IMR-90 (cell line): ENCODE measurements at regions not wholly inside any gene's neighbourhood (a gene's known extent, or its start where the extent isn't known, plus 50 kb on each side); places are given as distances from the start of the nearest gene placed in this dataset.

ENCODE experiments used
- ATAC-seq: fragments of 200-7000 bp; cut with Tn5 transposase; 2 replicates; pipeline ENCODE4 v1.9.1; 2020; ENCODE audit warnings: low read depth, mild to moderate bottlenecking, moderate library complexity
- BruUV-seq: library from RNA; stranded (reverse); fragments of 400-500 nt; replicated peaks from 2 replicates; lab custom pipeline; 2021; lab: Mats Ljungman, UMichigan
- CTCF ChIA-PET: fragments of 300-600 bp; formaldehyde crosslinking; extraction: SDS; loops from one replicate; lab custom pipeline; 2021; ENCODE audit warnings: antibody characterized with exemption; lab: Yijun Ruan, JAX
- POLR2A ChIA-PET: fragments of 300-600 bp; sonication (Branson Sonifier 250); formaldehyde crosslinking; loops from one replicate; lab custom pipeline; 2022; ENCODE audit warnings: antibody characterized with exemption; ENCODE audit not compliant: unreplicated experiment; lab: Charles Lee
- DNase-seq: peaks from one replicate; pipeline ENCODE4 v3.0.0; 2013
- H2AFZ ChIP-seq: replicated peaks from 2 replicates; pipeline ENCODE3; 2013; ENCODE audit warnings: low read length, mild to moderate bottlenecking; ENCODE audit not compliant: poor library complexity
- H2AK5ac ChIP-seq: 2 replicates; pipeline ENCODE4 v1.6.1; 2013; ENCODE audit warnings: low read depth, low read length, inconsistent platforms
- H2AK9ac ChIP-seq: replicated peaks from 2 replicates; pipeline ENCODE3; 2013; ENCODE audit warnings: mild to moderate bottlenecking, low read depth, low read length, moderate library complexity; ENCODE audit not compliant: poor library complexity
- H2BK120ac ChIP-seq: 2 replicates; pipeline ENCODE4 v1.6.1; 2013; ENCODE audit warnings: low read depth, low read length, inconsistent platforms
- H2BK15ac ChIP-seq: 3 replicates; pipeline ENCODE4 v1.6.1; 2013; ENCODE audit warnings: low read depth, low read length, inconsistent platforms
- H2BK20ac ChIP-seq: 2 replicates; pipeline ENCODE4 v1.6.1; 2013; ENCODE audit warnings: low read depth, mild to moderate bottlenecking, inconsistent platforms, low read length, moderate library complexity
- H2BK5ac ChIP-seq: 2 replicates; pipeline ENCODE4 v1.6.1; 2013; ENCODE audit warnings: mild to moderate bottlenecking, low read depth, low read length, inconsistent platforms; ENCODE audit not compliant: poor library complexity, severe bottlenecking
- H3K14ac ChIP-seq: replicated peaks from 2 replicates; pipeline ENCODE4 v1.6.1; 2013; ENCODE audit warnings: low read depth, low read length, inconsistent platforms
- H3K18ac ChIP-seq: 2 replicates; pipeline ENCODE4 v1.6.1; 2013; ENCODE audit warnings: low read depth, low read length, control low read depth
- H3K23ac ChIP-seq: 2 replicates; pipeline ENCODE4 v1.6.1; 2013; ENCODE audit warnings: low read depth, low read length, inconsistent platforms
- H3K27ac ChIP-seq: 2 replicates; pipeline ENCODE4 v1.5.1; 2013; ENCODE audit warnings: mild to moderate bottlenecking, control low read depth, low read length; ENCODE audit not compliant: insufficient read depth
- H3K27me3 ChIP-seq: 2 replicates; pipeline ENCODE4 v1.6.1; 2013; ENCODE audit warnings: low read length; ENCODE audit not compliant: control insufficient read depth, insufficient read depth
- H3K36me3 ChIP-seq: 2 replicates; pipeline ENCODE4 v1.6.1; 2013; ENCODE audit warnings: low read length, mixed read lengths; ENCODE audit not compliant: control insufficient read depth, insufficient read depth
- H3K4ac ChIP-seq: 2 replicates; pipeline ENCODE4 v1.6.1; 2013; ENCODE audit warnings: low read depth, low read length, inconsistent platforms
- H3K4me1 ChIP-seq: 2 replicates; pipeline ENCODE4 v1.6.1; 2013; ENCODE audit warnings: low read length, mixed read lengths; ENCODE audit not compliant: control insufficient read depth, insufficient read depth
- H3K4me2 ChIP-seq: 2 replicates; pipeline ENCODE4 v1.6.1; 2013; ENCODE audit warnings: low read depth, mild to moderate bottlenecking, control low read depth, low read length, moderate library complexity
- H3K4me3 ChIP-seq: 2 replicates; pipeline ENCODE4 v1.5.1; 2013; ENCODE audit warnings: low read depth, mild to moderate bottlenecking, control low read depth, low read length, moderate library complexity; ENCODE audit not compliant: insufficient read depth
- H3K56ac ChIP-seq: 2 replicates; pipeline ENCODE4 v1.6.1; 2013; ENCODE audit warnings: low read length, inconsistent platforms; ENCODE audit not compliant: insufficient read depth; ENCODE audit errors: extremely low read depth
- H3K79me1 ChIP-seq, 2 experiments: 2 replicates each; pipeline ENCODE4 v1.6.1; 2013; ENCODE audit warnings: low read length in 2 of 2, inconsistent platforms in 1 of 2, low read depth in 1 of 2
- H3K9ac ChIP-seq: 2 replicates; pipeline ENCODE4 v1.6.1; 2013; ENCODE audit warnings: low read depth, low read length, control low read depth
- H3K9me1 ChIP-seq: 2 replicates; pipeline ENCODE4 v1.6.1; 2013; ENCODE audit warnings: low read length, inconsistent platforms; ENCODE audit not compliant: insufficient read depth
- H3K9me3 ChIP-seq: 2 replicates; pipeline ENCODE4 v1.6.1; 2013; ENCODE audit warnings: low read length; ENCODE audit not compliant: control insufficient read depth, insufficient read depth
- H4K20me1 ChIP-seq: 2 replicates; pipeline ENCODE4 v1.6.1; 2013; ENCODE audit warnings: low read length, inconsistent platforms; ENCODE audit not compliant: insufficient read depth
- H4K5ac ChIP-seq: 2 replicates; pipeline ENCODE4 v1.6.1; 2013; ENCODE audit warnings: mild to moderate bottlenecking, low read depth, low read length, control low read depth
- H4K8ac ChIP-seq, 2 experiments: 2 replicates each; pipeline ENCODE4 v1.6.1; 2013; ENCODE audit warnings: low read depth in 2 of 2, low read length in 2 of 2, control low read depth in 1 of 2, inconsistent platforms in 1 of 2
- H4K91ac ChIP-seq: 2 replicates; pipeline ENCODE4 v1.6.1; 2013; ENCODE audit warnings: low read depth, low read length, inconsistent platforms; ENCODE audit not compliant: insufficient read depth
- BHLHE40 ChIP-seq: fragments of 150-350 bp; IDR thresholded peaks from 2 replicates; pipeline ENCODE4 v1.6.1; 2016; ENCODE audit warnings: mild to moderate bottlenecking, low read depth, low read length
- CEBPB ChIP-seq: IDR thresholded peaks from 2 replicates; pipeline ENCODE4 v1.6.1; 2012; ENCODE audit warnings: low read depth, low read length, improper control_type of control experiment
- CHD1 ChIP-seq: IDR thresholded peaks from 2 replicates; pipeline ENCODE4 v1.6.1; 2012; ENCODE audit warnings: low read depth, low read length, improper control_type of control experiment
- FOS ChIP-seq: fragments of 150-350 bp; IDR thresholded peaks from 2 replicates; pipeline ENCODE4 v1.6.1; 2016; ENCODE audit warnings: low read depth, low read length
- MAFK ChIP-seq: IDR thresholded peaks from 2 replicates; pipeline ENCODE4 v1.6.1; 2012; ENCODE audit warnings: low read depth, low read length, improper control_type of control experiment
- MAZ ChIP-seq: IDR thresholded peaks from 2 replicates; pipeline ENCODE4 v1.6.1; 2012; ENCODE audit warnings: low read depth, mild to moderate bottlenecking, low read length, improper control_type of control experiment, moderate library complexity, borderline replicate concordance
- MXI1 ChIP-seq: IDR thresholded peaks from 2 replicates; pipeline ENCODE4 v1.6.1; 2012; ENCODE audit warnings: low read depth, mild to moderate bottlenecking, low read length, moderate library complexity, borderline replicate concordance
- NFE2L2 ChIP-seq: fragments of 150-350 bp; IDR thresholded peaks from 2 replicates; pipeline ENCODE4 v1.6.1; 2016; ENCODE audit warnings: low read depth, mild to moderate bottlenecking, low read length
- POLR2A ChIP-seq: IDR thresholded peaks from 2 replicates; pipeline ENCODE4 v1.6.1; 2012; ENCODE audit warnings: mild to moderate bottlenecking, low read depth, low read length
- RAD21 ChIP-seq: IDR thresholded peaks from 2 replicates; pipeline ENCODE4 v1.6.1; 2012; ENCODE audit warnings: low read length, improper control_type of control experiment
- RCOR1 ChIP-seq: IDR thresholded peaks from 2 replicates; pipeline ENCODE4 v1.6.1; 2012; ENCODE audit warnings: mild to moderate bottlenecking, low read length, improper control_type of control experiment; ENCODE audit not compliant: insufficient replicate concordance
- RFX5 ChIP-seq: IDR thresholded peaks from 2 replicates; pipeline ENCODE4 v1.8.0; 2012; ENCODE audit warnings: low read depth, mild to moderate bottlenecking, low read length, moderate library complexity
- SMC3 ChIP-seq: fragments of 150-350 bp; IDR thresholded peaks from 2 replicates; pipeline ENCODE4 v1.6.1; 2016; ENCODE audit warnings: low read depth, mild to moderate bottlenecking, antibody characterized with exemption, low read length, moderate library complexity
- WGBS, 2 experiments: methylation state at CpG; one replicate each; pipeline versions ENCODE4 v1.1.5 to v1.1.7; 2013; ENCODE audit warnings: missing lambda C conversion rate in 2 of 2; ENCODE audit not compliant: insufficient read length in 1 of 2; ENCODE audit errors: extremely low coverage in 2 of 2; 5-methylcytosine and 5-hydroxymethylcytosine counted together
- dilution Hi-C: fragments of 300-500 bp; cut with HindIII; formaldehyde crosslinking; loops from one replicate; pipeline ENCODE4 v1.14.3; 2018; ENCODE audit warnings: low sequenced_read_pairs; ENCODE audit not compliant: unreplicated experiment
- in situ Hi-C: fragments of 300-500 bp; cut with MboI; formaldehyde crosslinking; loops from 3 replicates; pipeline ENCODE4 v1.14.3; 2019; ENCODE audit warnings: low sequenced_read_pairs, inconsistent platforms, mixed read lengths
- intact Hi-C: fragments of 100-400 bp; cut with micrococcal nuclease; formaldehyde crosslinking; loops from 2 replicates; pipeline ENCODE4 v1.10.0; 2022
- TF ChIP-seq, protein P1 (sequence below): conservative IDR thresholded peaks from 2 replicates; pipeline ENCODE4 v1.5.1; 2012; ENCODE audit warnings: mild to moderate bottlenecking, low read depth, low read length, improper control_type of control experiment
- TF ChIP-seq, protein P2 (sequence below): fragments of 150-350 bp; IDR thresholded peaks from 2 replicates; pipeline ENCODE4 v1.6.1; 2016; ENCODE audit warnings: low read depth, mild to moderate bottlenecking, low read length, moderate library complexity, borderline replicate concordance
- TF ChIP-seq, protein P3 (sequence below): fragments of 150-350 bp; IDR thresholded peaks from 2 replicates; pipeline ENCODE4 v1.6.1; 2017; ENCODE audit warnings: mild to moderate bottlenecking, antibody characterized with exemption, low read length, low read depth

DNA sequence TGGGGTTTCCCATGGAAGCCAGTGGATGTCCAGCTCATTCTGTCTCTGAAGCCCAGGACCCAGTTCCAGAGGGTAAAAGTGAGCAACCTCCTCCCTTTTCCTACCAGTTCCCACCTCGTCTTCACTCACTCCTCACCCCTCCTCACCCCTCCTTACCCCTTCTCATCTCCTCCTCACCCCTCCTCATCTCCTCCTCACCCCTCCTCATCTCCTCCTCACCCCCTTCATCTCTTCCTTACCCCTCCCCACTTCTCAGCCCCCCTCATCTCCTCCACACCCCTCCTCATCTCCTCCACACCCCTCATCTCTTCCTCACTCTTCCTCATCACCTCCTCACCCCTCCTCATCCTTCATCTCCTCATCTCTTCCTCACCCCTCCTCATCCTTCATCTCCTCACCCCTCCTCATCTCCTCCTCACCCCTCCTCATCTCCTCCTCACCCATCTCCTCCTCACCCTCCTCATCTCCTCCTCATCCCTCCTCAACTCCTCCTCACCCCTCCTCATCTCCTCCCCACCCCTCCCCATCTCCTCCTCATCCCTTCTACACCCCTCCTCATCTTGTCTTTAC is 246.1 kb downstream of the MYLK4 start:
- TF ChIP-seq CEBPB (no peak), MAZ (no peak), FOS (no peak), NFE2L2 (no peak), SMC3 (no peak), BHLHE40 (no peak), RCOR1 (no peak), MXI1 (no peak), RFX5 (no peak), POLR2A (no peak), MAFK (no peak), RAD21 (no peak), CHD1 (no peak)
- TF ChIP-seq, protein P1, sequence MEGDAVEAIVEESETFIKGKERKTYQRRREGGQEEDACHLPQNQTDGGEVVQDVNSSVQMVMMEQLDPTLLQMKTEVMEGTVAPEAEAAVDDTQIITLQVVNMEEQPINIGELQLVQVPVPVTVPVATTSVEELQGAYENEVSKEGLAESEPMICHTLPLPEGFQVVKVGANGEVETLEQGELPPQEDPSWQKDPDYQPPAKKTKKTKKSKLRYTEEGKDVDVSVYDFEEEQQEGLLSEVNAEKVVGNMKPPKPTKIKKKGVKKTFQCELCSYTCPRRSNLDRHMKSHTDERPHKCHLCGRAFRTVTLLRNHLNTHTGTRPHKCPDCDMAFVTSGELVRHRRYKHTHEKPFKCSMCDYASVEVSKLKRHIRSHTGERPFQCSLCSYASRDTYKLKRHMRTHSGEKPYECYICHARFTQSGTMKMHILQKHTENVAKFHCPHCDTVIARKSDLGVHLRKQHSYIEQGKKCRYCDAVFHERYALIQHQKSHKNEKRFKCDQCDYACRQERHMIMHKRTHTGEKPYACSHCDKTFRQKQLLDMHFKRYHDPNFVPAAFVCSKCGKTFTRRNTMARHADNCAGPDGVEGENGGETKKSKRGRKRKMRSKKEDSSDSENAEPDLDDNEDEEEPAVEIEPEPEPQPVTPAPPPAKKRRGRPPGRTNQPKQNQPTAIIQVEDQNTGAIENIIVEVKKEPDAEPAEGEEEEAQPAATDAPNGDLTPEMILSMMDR: no peak
- TF ChIP-seq, protein P2, sequence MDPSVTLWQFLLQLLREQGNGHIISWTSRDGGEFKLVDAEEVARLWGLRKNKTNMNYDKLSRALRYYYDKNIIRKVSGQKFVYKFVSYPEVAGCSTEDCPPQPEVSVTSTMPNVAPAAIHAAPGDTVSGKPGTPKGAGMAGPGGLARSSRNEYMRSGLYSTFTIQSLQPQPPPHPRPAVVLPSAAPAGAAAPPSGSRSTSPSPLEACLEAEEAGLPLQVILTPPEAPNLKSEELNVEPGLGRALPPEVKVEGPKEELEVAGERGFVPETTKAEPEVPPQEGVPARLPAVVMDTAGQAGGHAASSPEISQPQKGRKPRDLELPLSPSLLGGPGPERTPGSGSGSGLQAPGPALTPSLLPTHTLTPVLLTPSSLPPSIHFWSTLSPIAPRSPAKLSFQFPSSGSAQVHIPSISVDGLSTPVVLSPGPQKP: no peak
- TF ChIP-seq, protein P3, sequence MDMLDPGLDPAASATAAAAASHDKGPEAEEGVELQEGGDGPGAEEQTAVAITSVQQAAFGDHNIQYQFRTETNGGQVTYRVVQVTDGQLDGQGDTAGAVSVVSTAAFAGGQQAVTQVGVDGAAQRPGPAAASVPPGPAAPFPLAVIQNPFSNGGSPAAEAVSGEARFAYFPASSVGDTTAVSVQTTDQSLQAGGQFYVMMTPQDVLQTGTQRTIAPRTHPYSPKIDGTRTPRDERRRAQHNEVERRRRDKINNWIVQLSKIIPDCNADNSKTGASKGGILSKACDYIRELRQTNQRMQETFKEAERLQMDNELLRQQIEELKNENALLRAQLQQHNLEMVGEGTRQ: no peak
- ChIA-PET POLR2A (no interaction called here), CTCF (no interaction called here)
- H2AFZ ChIP-seq: no peak overlapping the region
- DNase-seq: no peak
- no peak overlapping the region for H2BK20ac ChIP-seq
- no peak overlapping the region for H2AK9ac ChIP-seq
- H3K4me1 ChIP-seq: peaks cover 5% of the 10 kb centered on the region; the same call in 1 of the 2 replicates
- no peak overlapping the region for H3K4ac ChIP-seq
- H3K79me1 ChIP-seq: no peaks in the 10 kb centered on the region
- no peaks in the 10 kb centered on the region for H3K9me1 ChIP-seq
- WGBS, 2 experiments: 71% methylated on average over 1 of the region's 1 CpG; no CpG with 5 or more reads in 1 of the 2 experiments
- no peaks in the 10 kb centered on the region for H4K20me1 ChIP-seq
- no peak overlapping the region for H3K56ac ChIP-seq
- 0 out of 2 replicates have a peak, but pooled peaks cover 2% of the 10 kb centered on the region for H3K9me3 ChIP-seq
- intact Hi-C loops (loop anchor here (5.0 kb wide), 1 partner anchor 128 kb away; no protein-coding TSS in a partner anchor), dilution Hi-C loops (no loop called here), in situ Hi-C loops (no loop called here)
- H3K4me2 ChIP-seq: no peak overlapping the region
- H2AK5ac ChIP-seq: no peak overlapping the region; the same call in 1 of the 2 replicates
- H2BK15ac ChIP-seq: no peak overlapping the region
- H3K27ac ChIP-seq: peak overlapping the region; percentile 4; the same call in 1 of the 2 replicates
- no peak overlapping the region for H3K4me3 ChIP-seq
- no peak overlapping the region; the same call in 1 of the 2 replicates for H4K5ac ChIP-seq
- H2BK120ac ChIP-seq: no peak overlapping the region
- H4K8ac ChIP-seq: no peak overlapping the region
- no peak overlapping the region for H3K14ac ChIP-seq
- no TSS peak for BruUV-seq
- H4K91ac ChIP-seq: no peak overlapping the region; the same call in 1 of the 2 replicates
- H3K23ac ChIP-seq: no peak overlapping the region
- H2BK5ac ChIP-seq: no peak overlapping the region
- no peak for ATAC-seq
- no peak overlapping the region for H3K9ac ChIP-seq
- H3K27me3 ChIP-seq: peaks cover 20% of the 10 kb centered on the region
- H3K36me3 ChIP-seq: no peaks in the 10 kb centered on the region
- no peak overlapping the region; the same call in 1 of the 2 replicates for H3K18ac ChIP-seq
